Skeletal muscle tissue (tissue), 3 donors: ENCODE measurements at regions not wholly inside any gene's neighbourhood (a gene's known extent, or its start where the extent isn't known, plus 50 kb on each side); places are given as distances from the start of the nearest gene placed in this dataset.

Experiments
- H3K27ac ChIP-seq: one replicate; pipeline ENCODE4 v1.7.0; 2013; ENCODE audit warnings: mild to moderate bottlenecking, low read depth, low read length, inconsistent platforms
- H3K27me3 ChIP-seq, 3 donors: one replicate each; pipeline ENCODE4 v1.7.0; 2013; ENCODE audit warnings: low read length in 3 of 3; ENCODE audit not compliant: control insufficient read depth in 3 of 3, insufficient read depth in 3 of 3
- H3K36me3 ChIP-seq, 3 donors: one replicate each; pipeline ENCODE4 v1.7.0; 2013; ENCODE audit warnings: low read length in 3 of 3; ENCODE audit not compliant: control insufficient read depth in 3 of 3, insufficient read depth in 3 of 3
- H3K4me1 ChIP-seq, 3 donors: one replicate each; pipeline ENCODE4 v1.7.0; 2013; ENCODE audit warnings: low read length in 3 of 3, mild to moderate bottlenecking in 3 of 3; ENCODE audit not compliant: control insufficient read depth in 3 of 3, insufficient read depth in 3 of 3
- H3K4me3 ChIP-seq, 3 donors: one replicate each; pipeline ENCODE4 v1.7.0; 2013; ENCODE audit warnings: low read length in 3 of 3
- H3K9ac ChIP-seq, 3 donors: one replicate each; pipeline ENCODE4 v1.7.0; 2013; ENCODE audit warnings: low read length in 3 of 3, mild to moderate bottlenecking in 3 of 3, moderate library complexity in 2 of 3, low read depth in 1 of 3
- H3K9me3 ChIP-seq, 3 donors: one replicate each; pipeline ENCODE4 v1.7.0; 2013; ENCODE audit warnings: low read length in 3 of 3; ENCODE audit not compliant: control insufficient read depth in 3 of 3
- donor health status: Osteomylitis.

- Histone ChIP-seq H3K27ac (no peak overlapping the region), H3K4me3 (no peak overlapping the region), H3K9ac (no peak overlapping the region), H3K27me3 (no peaks in the 10 kb centered on the region), H3K4me1 (peaks cover 46 to 55% (median 47%) of the 10 kb centered on the region in 3 donors), H3K36me3 (no peaks in the 10 kb centered on the region), H3K9me3 (no peaks in the 10 kb centered on the region)
Measured at GRCh38 chr1:58890113-58890512, 106.3 kb upstream of the JUN start.

GRCh38 chr1:58890609-58891008 lies 106.8 kb upstream of the JUN start:
- no peaks in the 10 kb centered on the region for H3K36me3 ChIP-seq
- no peak overlapping the region for H3K27ac ChIP-seq
- no peak overlapping the region for H3K4me3 ChIP-seq
- H3K9ac ChIP-seq, result no peak overlapping the region
- H3K4me1 ChIP-seq, result peaks cover 46 to 55% (median 47%) of the 10 kb centered on the region in 3 donors
- H3K9me3 ChIP-seq, result no peaks in the 10 kb centered on the region
- no peaks in the 10 kb centered on the region for H3K27me3 ChIP-seq

GRCh38 chr1:58891347-58891746 lies 107.5 kb upstream of the JUN start:
- H3K9ac ChIP-seq, result no peak overlapping the region
- H3K27me3 ChIP-seq, result no peaks in the 10 kb centered on the region
- no peaks in the 10 kb centered on the region for H3K9me3 ChIP-seq
- H3K27ac ChIP-seq, result no peak overlapping the region
- H3K4me3 ChIP-seq, result no peak overlapping the region
- peaks cover 46 to 55% (median 47%) of the 10 kb centered on the region in 3 donors for H3K4me1 ChIP-seq
- H3K36me3 ChIP-seq, result no peaks in the 10 kb centered on the region

GRCh38 chr1:58893257-58893869 lies 109.5 kb upstream of the JUN start:
- Histone ChIP-seq H3K27ac (no peak overlapping the region), H3K36me3 (no peaks in the 10 kb centered on the region), H3K4me3 (no peak overlapping the region), H3K9me3 (no peaks in the 10 kb centered on the region), H3K4me1 (peaks cover 45 to 55% (median 50%) of the 10 kb centered on the region in 3 donors), H3K9ac (peak overlapping the region in 1 of 3 donors; percentile 18), H3K27me3 (no peaks in the 10 kb centered on the region)

GRCh38 chr1:58895082-58895481 lies 111.2 kb upstream of the JUN start:
- no peaks in the 10 kb centered on the region for H3K36me3 ChIP-seq
- H3K9me3 ChIP-seq, result no peaks in the 10 kb centered on the region
- peaks cover 62 to 66% (median 64%) of the 10 kb centered on the region in 3 donors for H3K4me1 ChIP-seq
- H3K27me3 ChIP-seq, result no peaks in the 10 kb centered on the region
- H3K4me3 ChIP-seq, result no peak overlapping the region
- peak overlapping the region; percentile 92 for H3K27ac ChIP-seq
- H3K9ac ChIP-seq, result peak overlapping the region in 2 of 3 donors; percentile 53 to 77

GRCh38 chr1:58895559-58896145 lies 111.8 kb upstream of the JUN start:
- peak overlapping the region; percentile 92 for H3K27ac ChIP-seq

GRCh38 chr1:58896246-58897183 lies 112.7 kb upstream of the JUN start:
- H3K36me3 ChIP-seq, result no peaks in the 10 kb centered on the region
- peak overlapping the region in 2 of 3 donors; percentile 13 to 31 for H3K4me3 ChIP-seq
- H3K9me3 ChIP-seq, result no peaks in the 10 kb centered on the region
- no peaks in the 10 kb centered on the region for H3K27me3 ChIP-seq
- H3K4me1 ChIP-seq, result peaks cover 73 to 78% (median 73%) of the 10 kb centered on the region in 3 donors
- H3K27ac ChIP-seq, result peak overlapping the region; percentile 92
- peak overlapping the region; percentile 47 to 77 (median 60) for H3K9ac ChIP-seq

More at GRCh38 chr1:58895559-58896145, 111.8 kb upstream of the JUN start:
- Histone ChIP-seq H3K4me3 (no peak overlapping the region), H3K9me3 (no peaks in the 10 kb centered on the region), H3K27me3 (no peaks in the 10 kb centered on the region), H3K9ac (peak overlapping the region; percentile 15 to 77 (median 53)), H3K36me3 (no peaks in the 10 kb centered on the region), H3K4me1 (peaks cover 67 to 71% (median 69%) of the 10 kb centered on the region in 3 donors)

- Histone ChIP-seq H3K27ac (peak overlapping the region; percentile 94), H3K9me3 (no peaks in the 10 kb centered on the region), H3K9ac (peak overlapping the region in 1 of 3 donors; percentile 58), H3K4me1 (peaks cover 70 to 84% (median 75%) of the 10 kb centered on the region in 3 donors), H3K27me3 (no peaks in the 10 kb centered on the region), H3K36me3 (no peaks in the 10 kb centered on the region), H3K4me3 (peak overlapping the region in 1 of 3 donors; percentile 37)
Measured at GRCh38 chr1:58898739-58899586, 115.1 kb upstream of the JUN start.

GRCh38 chr1:58899587-58900271 lies 115.9 kb upstream of the JUN start:
- Histone ChIP-seq H3K36me3 (no peaks in the 10 kb centered on the region), H3K4me1 (peaks cover 70 to 82% (median 72%) of the 10 kb centered on the region in 3 donors), H3K9ac (peak overlapping the region in 2 of 3 donors; percentile 33 to 58), H3K4me3 (peak overlapping the region in 1 of 3 donors; percentile 37), H3K27me3 (no peaks in the 10 kb centered on the region), H3K9me3 (no peaks in the 10 kb centered on the region), H3K27ac (peak overlapping the region; percentile 94)
